ENCODE measurements at regions not wholly inside any gene's neighbourhood (a gene's known extent, or its start where the extent isn't known, plus 50 kb on each side); places are given as distances from the start of the nearest gene placed in this dataset.
"Not testable (repeated sequence)": the region's sequence is repeated elsewhere in the genome, so short reads cannot be mapped to it uniquely, and the experiment has no call there.

DNA sequence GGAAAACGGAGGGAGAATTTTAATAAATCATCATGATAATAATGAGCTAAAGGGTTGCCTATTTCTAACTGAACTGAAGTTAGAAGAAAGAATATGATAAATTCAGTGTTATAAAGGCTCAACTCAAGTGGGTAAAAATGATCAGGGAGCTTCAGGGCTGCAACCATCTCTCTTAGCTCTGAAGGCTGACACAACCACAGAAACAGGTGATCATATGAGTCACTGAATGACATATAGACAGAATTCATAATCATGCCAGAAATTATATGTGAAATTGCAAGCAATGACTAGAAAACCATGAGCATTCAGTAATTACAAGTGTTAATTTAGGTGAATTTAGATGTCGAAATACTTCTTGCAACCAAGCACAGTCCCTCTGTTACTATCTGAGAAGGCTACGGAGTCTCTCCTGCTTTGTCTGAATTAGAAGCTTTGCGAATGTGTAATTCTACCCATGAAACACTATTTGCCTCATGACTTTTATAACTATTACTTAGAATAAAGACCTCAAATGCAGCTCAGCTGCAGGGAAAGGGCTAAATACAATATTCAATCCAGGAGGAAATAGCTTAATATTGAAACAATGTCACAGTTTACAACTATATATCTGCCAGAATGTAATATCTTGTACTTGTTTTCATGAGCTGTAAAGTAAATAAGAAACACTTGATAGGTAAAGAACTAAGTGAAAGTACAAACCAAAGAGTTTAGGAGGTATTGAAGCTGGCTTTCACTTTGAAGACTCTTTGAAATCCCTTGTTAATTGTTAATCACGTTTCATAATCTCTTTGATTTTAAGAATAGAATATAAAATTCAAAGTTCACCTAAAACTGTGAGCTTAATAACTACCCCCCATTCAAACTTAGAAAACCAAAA is 1972.6 kb downstream of the ARAP2 start:
- DNase-seq (ENCODE audit: low read depth in 2 of 2): no peak

DNA sequence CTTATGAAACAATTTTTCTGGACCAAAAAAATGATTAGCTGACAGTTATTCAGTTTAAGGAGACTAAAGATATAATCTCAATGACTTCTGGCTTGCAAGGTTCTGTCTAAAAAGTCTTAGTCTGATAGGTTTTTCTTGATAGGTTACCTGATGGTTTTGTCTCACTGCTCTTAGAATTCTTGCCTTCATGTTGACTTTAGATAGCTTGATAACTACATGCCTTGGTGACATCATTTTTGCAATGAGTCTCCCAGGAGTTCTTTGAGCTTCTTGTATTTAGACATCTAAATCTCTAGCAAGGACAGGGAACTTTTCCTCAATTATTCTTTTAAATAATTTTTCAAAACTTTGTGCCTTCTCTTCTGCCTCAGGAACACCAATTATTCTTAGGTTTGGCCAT is 1965.3 kb downstream of the ARAP2 start:
- no peak for DNase-seq (ENCODE audit: low read depth in 2 of 2)

DNA sequence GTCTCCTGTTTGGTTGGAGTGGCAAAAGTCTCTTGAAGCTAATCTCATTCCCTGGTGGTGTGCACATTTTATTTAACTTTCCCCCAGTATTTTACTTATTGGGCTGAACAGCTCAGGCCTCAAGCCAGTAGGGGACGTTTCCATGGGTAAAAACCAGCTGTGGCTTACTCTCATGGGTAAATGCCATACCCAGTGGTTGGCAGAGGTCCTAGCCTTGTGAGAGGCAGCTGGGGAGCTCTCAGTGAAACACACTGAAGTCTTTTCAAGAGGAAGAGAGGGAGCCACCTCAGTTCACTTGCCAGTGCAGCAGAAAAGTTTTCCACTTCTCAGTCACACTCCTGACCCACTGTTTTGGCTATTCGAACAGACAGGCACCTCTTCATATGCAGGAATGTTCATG is 1964.2 kb downstream of the ARAP2 start:
- no peak for DNase-seq (ENCODE audit: low read depth in 2 of 2)

DNA sequence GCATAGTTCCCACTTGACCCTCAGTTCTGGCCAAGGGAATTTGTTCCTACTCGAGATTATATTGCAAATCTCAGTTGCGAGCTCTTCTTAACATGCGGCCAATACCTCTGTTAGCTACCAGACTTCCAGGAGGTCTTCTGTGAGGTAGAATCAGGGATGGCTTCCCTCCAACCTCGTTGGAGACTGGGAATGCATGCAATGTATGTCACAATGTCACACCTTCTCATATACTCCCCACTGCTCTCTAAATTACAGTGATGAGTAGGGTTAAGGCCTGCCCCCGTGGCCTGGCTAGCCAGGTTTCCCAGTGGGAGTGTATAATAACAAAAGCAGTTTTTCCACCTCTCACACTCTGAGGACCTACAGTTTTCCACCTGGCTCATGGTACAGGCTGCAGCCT is 1962.5 kb downstream of the ARAP2 start:
- DNase-seq (ENCODE audit: low read depth in 2 of 2): no peak

DNA sequence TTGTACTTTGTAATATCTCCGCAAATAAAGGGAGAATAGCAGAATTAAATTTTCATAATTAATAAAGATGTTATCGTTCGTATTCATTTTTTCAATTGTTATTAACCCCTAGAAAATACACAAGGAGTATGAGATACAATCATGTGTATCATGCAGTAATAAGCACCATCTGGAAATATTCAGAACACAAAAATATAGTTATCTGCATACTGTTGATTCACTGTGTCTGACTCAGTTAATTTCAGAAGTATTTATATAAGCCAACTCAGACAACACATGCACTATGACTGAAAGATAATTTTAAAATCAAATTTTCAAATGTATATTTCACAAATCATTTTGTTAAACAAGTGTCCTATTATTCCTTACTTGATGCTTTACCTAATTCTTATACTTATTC is 1954.8 kb downstream of the ARAP2 start:
- DNase-seq (ENCODE audit: low read depth in 2 of 2): no peak

DNA sequence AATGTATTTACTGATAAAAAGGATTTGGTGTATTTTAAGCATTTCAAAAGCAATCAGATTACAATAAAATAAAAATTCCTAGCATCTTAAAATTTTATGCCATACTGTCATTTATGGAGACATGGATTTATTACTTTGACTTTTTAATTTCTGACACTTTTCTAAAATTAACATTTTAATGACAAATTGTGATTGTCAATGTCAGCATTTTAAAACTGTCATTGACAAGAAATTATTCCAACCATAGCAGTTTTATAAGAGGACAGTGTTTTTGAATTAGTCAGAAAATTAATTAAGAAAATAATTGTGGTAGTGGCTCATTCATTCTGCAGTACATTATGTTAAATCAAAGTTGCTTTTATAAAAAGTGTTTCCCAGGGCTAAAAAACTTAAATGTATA is 1954.4 kb downstream of the ARAP2 start:
- no peak for DNase-seq (ENCODE audit: low read depth in 2 of 2)

DNA sequence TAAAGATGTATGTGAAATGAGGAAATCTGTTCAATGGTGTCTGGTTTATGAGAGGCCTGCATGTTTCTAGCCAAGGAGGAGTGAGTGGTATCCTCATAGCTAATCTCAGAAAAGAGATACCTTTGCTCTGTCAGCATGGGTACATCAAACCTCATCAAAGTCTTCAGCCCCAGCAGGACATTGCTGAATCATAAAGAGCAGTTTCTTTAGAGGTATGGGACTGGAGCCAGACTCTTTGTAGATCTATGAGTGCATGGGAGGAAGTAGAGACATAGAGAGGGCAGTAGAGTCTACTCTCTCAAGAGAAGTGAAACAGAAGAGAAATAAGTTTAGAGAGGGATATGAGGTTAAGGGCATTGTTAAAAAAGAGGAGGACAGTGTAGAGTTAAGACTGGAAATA is 1950.9 kb downstream of the ARAP2 start:
- DNase-seq (ENCODE audit: low read depth in 2 of 2): no peak

DNA sequence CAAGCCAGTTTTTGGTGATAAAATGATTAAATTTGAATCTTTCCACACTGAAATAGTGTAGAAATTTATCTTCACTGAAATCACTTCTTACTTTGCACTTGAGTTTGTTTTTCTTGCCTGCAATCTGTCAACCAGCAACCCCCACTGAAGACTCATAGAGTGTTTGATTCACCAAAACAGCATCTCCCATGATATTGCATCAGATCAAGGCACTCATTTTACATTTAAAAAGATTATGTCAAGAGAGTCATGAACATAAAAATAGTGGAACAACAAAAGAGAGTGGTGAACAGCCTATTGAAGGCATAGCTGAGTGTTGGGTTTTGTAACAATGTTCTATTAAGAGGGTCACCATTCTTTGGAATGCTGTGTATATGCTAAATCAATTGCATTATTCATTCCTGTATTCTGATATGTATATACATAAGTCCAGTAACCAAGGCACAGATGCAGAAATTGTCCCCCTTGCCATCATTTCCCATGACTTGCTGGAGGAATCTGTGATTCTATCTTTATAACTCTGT is 1934.9 kb downstream of the ARAP2 start:
- peak in 1 of 2 experiments; percentile 12 for DNase-seq (ENCODE audit: low read depth in 2 of 2)

DNA sequence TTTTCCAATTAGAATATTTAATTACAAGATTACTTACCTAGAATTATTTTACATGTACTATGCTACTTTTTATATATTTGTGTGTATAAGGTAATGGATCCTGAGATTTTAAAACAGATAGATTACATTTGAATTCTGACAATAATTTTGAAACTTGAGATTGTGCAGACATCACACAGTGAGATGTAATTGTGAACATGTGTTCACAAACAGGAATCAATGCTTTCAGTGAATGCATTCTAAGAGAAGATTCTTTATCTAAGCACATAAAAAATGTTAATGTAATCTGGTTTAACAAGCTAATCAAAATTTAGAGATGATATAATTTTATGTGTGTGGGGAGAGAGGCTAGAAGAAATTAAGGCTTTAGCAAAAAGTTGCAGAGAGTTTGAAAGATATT is 1925.5 kb downstream of the ARAP2 start:
- DNase-seq (ENCODE audit: low read depth in 2 of 2): no peak

DNA sequence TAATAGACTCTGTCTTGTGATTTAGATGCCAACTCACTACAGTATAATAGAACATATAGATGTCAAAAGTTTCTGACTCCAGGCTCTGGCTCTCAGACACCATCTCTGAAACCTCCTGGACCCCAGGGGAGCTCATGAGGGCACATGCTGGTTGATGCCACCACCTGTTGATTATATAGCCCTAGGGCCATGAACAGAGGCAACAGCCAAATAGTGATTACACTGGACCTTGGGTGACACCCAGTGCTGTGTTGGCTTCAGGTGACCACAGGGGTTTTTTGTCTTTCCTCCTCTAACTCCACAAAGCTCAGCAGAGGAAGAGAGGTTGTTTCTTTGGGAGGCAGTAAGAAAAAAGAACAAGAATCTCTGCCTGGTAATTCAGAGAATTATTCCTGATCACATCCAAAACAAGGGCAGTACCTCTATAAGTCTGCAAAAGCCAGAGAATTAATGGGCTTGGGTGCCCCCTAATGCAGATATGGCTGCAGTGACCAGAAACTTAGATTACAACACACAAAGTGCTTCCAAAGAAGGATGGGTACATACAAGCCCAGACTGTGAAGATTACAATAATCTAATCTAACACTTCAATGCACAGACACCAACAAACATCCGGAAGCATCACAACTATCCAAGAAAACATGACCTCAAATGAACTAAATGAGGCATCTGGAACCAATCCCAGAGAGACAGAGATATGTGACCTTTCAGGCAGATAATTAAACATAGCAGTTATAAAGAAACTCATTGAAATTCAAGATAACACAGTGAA is 1920.6 kb downstream of the ARAP2 start:
- DNase-seq (ENCODE audit: low read depth in 2 of 2): peak; percentile 3 to 12

DNA sequence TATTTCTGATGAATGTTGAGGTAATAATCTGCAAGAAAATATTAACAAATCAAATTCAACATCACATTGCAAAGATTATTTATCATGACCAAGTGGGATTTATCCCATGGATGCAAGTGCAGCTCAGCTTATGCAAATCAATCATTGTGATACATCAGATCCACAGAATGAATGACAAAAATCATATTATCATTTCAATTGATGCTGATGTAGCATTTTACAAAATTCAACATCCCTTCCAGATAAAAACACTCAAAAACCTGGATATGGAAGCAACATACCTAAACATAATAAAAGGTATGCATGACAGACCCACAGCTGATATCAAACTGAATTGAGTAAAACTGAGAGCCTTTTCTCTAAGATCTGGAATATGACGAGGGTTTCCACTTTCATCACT is 1915.4 kb downstream of the ARAP2 start:
- no peak for DNase-seq (ENCODE audit: low read depth in 2 of 2)

DNA sequence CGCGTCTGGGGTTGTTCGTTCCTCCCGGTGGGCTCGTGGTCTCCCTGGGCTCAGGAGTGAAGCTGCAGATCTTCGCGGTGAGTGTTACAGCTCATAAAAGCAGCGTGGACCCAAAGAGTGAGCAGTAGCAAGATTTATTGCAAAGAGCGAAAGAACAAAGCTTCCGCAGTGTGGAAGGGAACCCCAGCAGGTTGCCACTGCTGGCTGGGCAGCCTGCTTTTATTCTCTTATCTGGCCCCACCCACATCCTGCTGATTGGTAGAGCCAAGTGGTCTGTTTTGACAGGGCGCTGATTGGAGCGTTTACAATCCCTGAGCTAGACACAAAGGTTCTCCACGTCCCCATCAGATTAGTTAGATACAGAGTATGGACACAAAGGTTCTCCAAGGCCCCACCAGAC is 1909.2 kb downstream of the ARAP2 start:
- DNase-seq (ENCODE audit: low read depth in 2 of 2): not testable (repeated sequence)

DNA sequence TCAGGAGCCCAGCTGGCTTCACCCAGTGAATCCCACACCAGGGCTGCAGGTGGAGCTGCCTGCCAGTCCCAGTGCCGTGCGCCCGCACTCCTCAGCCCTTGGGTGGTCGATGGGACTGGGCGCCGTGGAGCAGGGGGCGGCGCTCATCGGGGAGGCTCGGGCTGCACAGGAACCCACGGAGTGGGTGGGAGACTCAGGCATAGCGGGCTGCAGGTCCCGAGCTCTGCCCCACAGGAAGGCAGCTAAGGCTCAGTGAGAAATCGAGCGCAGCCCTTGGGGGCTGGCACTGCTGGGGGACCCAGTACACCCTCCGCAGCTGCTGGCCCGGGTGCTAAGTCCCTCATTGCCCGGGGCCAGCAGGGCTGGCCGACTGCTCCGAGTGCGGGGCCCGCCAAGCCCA is 1908.8 kb downstream of the ARAP2 start:
- not testable (repeated sequence) for DNase-seq (ENCODE audit: low read depth in 2 of 2)

DNA sequence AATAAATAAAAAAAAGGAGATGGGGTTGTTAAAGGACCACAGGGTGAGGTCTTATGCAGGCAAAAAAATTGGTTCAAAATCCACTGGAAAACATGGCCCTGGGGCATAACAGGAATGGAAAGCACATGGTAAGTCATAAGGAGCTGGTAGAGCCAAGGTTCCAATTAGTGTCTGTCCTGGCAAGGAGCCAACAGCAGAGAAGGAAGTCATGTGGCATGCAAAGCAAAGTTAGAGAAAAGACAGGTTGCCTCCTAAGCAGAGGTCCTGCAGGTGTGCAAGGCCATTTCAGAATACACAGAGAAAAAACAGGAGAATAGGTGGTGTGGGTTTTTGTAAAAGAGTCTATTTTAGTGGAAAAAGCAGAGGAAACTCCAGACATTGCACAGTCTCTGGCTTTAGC is 1881.7 kb downstream of the ARAP2 start:
- no peak for DNase-seq (ENCODE audit: low read depth in 2 of 2)

DNA sequence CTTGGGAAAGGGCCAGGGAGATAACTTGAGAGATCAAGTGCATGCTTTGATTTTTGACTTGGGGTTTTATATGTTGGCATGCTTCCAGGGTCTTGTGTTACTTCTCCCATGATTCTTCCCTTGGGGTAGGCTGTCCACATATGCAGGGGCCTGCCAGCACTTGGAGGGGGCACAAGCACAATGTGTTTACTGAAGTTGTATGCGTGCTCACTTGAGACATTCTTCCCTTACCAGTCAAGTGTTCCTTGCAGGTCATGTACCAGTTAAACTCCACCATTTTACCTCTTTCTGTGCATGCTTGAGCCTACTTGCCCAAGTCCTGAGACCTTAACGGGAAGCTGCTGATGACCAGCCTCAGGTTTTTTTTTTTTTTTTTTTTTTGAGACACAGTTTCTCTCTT is 1880.5 kb downstream of the ARAP2 start:
- no peak for DNase-seq (ENCODE audit: low read depth in 2 of 2)

DNA sequence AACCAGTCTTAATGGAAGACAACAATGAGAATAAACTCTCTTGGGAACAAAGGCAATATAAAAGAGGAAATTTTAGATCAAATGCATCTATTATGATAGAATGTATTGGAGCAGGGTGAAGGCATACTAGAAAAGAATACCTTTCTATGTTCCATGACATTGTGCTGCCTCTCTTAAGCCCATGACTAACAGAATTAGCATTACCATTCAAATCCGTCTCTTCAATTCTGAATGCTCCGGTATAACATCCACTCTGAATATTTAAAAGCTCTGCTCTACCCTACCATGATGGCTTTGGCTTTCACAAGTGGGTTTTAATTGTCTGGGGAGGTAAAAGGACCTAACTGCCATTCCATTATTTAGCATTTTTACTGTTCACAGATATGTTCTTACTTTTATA is 1878.4 kb downstream of the ARAP2 start:
- DNase-seq (ENCODE audit: low read depth in 2 of 2): no peak

DNA sequence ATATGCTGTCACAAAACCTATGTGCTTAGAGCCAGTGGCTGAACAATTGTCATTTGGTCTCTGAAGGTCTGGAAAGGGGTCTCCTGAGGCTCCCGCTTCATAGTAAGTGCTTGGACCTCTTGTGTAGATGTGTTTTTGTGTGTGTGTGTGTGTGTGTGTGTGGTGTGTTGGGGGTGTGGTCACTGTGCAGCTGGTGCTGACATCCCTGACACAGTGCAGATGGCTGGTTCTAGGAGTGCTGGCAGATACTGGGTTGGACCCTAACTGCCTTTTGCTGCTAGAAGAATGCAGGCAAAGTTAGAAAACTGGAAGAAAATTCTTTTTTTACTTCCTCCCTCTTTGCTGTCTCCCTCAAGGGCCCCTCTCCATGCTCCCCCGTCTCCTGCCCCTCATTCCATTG is 1872.6 kb downstream of the ARAP2 start:
- DNase-seq (ENCODE audit: low read depth in 2 of 2): no peak

DNA sequence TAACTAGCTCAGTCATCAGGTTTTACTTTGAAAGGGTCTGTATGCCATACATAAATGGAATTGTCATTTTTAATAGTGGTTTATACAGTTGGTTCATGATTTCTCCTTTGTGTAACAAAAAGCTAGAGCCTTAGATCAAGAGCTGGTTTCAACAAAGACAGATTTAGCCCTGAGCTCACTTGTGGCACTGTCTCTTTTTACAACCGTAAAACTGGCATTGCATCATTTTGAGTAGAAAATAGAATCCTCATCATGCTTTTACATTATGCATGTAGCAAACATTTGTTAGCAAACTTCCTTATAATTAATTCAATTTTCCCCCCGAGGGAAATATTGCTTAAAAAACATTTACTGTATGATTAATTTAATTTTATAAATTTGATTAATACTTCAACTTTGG is 1871.5 kb downstream of the ARAP2 start:
- no peak for DNase-seq (ENCODE audit: low read depth in 2 of 2)

DNA sequence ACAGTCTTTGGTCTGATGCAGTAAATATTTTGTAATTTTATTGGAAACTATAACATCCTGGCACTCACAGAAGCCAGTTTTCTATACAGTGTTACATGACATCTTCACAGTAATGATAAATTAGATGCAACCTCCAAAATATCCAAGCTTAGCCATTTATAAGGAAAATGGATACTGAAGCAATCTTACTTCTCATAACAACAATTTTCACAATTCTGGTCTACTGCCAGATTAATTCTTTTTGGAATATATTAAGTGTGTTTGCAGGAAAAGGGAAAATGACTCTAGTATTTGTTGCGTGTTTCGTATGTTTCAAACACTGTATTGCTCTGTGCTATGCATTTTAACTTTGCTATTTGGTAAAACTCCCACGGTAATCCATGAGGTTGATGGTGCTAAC is 1870.9 kb downstream of the ARAP2 start:
- DNase-seq (ENCODE audit: low read depth in 2 of 2): no peak

DNA sequence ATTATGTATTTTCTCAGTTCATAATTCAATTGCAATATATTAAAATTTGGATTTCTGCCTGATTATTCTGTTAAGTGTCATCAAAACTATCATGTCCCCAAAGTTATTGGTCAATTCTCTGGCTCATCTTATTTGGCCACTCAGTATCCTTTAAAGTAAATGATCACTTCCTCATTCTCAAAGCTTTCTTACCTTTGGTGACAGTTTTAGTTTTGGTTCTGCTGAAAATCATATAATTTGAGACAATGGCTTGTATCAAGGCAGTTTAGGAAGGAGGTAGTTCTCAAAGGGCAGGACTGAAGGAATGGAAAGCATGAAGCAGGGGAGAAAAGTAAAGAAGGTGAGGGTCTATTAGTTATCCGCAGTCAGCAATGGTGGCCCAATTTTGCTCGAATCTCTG is 1832.1 kb downstream of the ARAP2 start:
- DNase-seq (ENCODE audit: low read depth in 2 of 2): no peak

DNA sequence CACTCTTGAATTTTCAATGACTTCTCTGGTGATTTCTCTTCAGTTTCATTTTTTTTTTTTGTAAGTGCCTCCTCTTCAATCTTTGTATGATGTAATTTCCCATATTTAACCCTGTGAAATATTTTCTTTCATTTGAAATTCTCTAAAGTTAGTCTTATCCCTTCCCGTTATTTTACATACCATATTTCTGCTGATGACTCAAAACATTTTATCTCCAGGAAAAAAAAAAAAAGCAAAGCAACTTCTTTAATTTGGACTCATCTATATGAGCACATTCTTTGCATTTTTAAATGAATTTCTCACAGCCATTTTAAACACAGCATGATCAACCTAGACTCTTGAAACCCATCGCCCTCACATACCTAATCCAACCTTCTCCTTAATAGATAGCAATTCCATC is 1831.4 kb downstream of the ARAP2 start:
- peak in 1 of 2 experiments; percentile 1 for DNase-seq (ENCODE audit: low read depth in 2 of 2)

DNA sequence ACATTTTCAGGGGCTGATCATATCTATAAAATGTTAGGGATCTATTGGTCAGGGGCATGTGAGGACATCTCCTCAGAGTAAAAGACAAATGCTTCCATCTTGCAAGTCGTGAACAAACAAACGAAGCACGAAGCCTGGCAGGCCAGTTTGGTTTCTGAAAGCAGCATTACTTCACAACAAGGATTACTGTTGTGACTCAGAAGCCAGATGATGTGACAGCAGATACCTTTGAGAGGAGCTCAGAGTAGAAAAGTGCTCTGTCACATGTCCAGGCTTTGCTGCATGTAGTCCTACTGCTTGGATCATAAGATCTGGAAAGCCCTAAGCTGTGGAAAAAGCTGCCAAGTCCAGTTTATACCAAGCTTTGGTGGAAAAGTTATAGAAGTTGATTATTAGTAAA is 1827.2 kb downstream of the ARAP2 start:
- DNase-seq (ENCODE audit: low read depth in 2 of 2): no peak

DNA sequence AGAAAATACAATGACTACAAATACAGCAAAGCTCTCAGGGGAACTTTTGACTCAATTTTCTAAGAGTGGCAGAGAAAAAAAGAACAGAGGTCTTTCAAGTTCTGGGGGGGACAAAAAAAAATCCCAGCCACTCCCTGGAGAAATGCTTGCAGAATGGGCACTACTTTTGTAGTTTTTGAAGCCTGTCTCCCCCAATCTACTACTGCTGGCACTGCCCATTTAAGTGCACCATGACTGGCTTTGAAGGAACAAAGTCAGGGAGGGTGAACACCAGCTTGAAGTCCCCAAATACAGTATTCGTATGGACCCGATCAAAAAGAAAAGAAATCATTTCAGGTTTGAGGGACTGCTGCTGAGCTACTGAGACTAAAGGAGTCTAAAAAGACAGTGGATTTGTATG is 1824.4 kb downstream of the ARAP2 start:
- DNase-seq (ENCODE audit: low read depth in 2 of 2): no peak

Measured in fibroblast of skin of left biceps (primary cell).